EH (cell line): ENCODE measurements at regions not wholly inside any gene's neighbourhood (a gene's known extent, or its start where the extent isn't known, plus 50 kb on each side); places are given as distances from the start of the nearest gene placed in this dataset.
A peak's percentile ranks its signal among the peaks of the same experiment; 100 is the strongest.

Experiments used
- DNase-seq: peaks from one replicate; pipeline ENCODE4 v3.0.0-alpha.2; 2015; ENCODE audit warnings: low read depth

DNA sequence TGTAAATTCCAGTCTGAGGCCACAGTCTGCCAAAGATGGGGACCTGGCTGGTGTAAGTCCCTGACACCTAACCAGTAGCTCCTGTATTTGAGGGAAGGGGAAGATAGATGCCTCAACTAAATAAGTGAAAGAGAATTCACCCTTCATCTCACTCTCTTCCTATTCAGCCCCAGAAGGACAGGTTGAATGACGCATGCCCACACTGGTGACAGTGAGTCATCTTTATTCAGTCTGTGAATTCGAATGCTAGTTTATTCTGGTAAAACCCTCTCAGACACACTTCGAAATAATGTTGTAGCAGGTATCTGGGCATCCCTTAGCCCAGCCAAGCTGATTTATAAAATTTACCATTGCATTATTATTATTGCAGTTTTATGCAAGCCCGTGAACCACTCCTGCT lies 617.0 kb upstream of the PRMT6 start:
- DNase-seq, result no peak

DNA sequence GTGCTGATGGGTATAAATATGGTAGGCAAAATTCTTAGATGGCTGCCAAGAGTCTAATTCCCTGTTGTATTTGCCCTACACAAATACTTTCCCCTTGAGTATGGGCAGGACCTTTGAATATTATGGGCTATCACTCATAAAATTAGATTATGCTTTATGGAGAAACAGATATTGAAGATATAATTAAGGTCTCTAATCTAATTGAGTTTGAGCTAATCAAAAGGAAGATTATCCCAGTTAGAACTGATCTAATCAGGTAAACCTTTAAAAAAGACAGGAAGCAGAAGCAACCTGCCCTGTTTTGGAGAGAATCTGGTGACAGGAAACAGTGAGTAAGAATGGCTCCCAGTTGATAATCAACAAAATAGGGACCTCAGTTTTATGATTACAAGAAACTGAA lies 609.0 kb upstream of the PRMT6 start:
- no peak for DNase-seq

DNA sequence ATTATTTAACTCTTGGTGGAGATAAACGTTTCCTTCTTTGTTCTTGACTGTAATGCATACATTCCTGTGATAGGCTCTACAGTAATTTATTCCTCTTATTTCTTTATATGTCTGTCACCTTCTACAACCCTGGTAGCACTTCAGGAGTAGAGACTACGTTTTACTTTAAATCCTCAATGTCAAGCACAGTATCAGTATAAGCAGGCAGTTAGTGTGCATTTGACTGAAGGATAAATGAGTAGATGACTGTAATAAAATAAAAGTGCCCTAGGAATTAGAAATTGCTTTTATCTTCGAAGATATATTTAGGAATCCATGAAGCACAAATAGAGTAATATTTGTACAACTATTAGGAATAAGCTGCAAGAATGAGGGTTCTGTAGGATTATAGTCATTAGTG lies 599.6 kb upstream of the PRMT6 start:
- no peak for DNase-seq

DNA sequence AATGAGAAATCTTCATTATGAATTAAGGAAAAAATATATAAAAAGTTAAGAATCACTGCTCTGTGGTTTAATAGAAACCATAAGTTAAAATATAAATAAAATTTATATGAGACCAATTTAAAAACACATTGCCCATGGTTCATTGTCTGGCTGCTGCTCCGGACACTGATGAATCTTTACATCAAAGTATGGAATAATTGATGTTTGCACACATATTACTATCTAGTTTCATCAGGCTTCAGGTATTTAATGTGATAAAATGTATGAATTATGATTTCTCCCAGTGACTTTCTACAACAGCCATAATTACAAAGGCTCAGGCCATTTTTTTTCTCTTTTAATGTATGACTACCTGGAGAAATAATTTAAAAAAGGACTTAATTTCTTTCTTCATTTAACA lies 599.1 kb upstream of the PRMT6 start:
- DNase-seq, result no peak

DNA sequence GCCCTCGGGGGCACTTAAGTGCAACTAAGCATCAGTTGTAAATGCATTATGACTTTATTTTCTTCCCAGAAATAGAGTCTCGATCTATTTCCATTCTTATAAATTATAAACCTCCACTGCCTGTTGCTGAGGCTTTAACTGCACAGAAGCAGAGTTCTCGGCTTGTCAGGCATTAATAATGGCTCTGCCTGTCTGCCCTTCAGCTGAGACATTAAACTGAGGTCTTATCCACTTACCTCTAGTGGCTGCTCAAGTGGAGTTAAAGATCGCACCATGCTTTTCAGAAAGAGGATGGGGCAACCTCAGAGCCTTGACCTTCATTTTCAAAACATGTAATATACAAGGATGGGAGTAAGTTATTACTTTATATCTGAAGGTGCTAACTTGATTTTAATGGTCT lies 597.6 kb upstream of the PRMT6 start:
- no peak for DNase-seq

DNA sequence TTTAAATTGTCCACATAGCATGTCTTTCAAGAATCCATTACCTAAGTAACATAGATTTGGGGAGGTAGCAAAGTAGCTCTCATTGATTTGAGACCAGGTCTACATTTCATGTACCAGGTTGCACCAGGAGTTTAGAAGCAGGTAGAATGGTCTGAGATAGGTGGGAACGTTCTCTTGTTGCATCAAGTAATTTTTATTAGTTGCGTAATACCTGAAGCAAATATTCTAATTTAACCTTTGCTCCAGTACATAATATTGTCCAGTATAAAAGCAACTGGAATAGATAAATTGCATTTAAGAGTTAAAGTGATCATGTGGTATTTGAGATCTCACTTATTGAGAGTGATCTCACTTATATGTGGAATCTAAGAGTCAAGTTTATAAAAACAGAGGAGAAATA lies 597.1 kb upstream of the PRMT6 start:
- DNase-seq, result no peak

DNA sequence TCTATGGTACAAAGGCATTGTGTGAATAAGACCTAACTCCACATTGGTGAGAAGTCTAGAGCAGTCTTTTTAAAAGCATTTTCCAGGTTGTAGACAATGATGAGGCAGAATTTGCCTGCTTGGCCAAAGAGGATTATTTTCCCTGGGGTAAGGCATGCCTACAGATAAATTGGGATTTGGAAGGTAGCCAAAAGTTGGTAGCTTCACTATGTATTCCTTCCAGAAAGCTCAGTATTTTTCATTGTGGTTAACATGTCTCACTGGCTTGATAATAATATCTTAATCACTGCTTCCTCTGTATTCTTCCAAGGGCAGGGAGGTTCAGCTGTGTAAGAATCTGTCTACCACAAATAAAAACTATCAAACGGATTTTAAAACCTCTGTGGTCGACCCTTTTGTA lies 590.8 kb upstream of the PRMT6 start:
- DNase-seq, result no peak

DNA sequence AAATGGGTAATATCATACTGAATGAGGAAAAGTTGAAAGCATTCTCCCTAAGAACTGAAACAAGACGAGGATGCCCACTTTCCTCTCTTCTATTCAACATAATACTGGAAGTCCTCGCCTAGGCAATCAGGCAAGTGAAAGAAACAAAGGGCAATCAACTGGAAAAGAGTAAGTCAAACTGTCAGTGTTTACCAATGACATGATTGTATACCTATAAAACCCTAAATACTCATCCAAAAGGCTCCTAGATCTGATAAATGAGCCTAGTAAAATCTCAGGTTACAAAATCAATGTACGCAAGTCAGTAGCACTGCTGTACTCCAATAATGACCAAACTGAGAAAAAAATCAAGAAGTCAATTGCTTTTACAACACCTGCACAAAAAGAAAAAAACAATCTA lies 575.8 kb upstream of the PRMT6 start:
- DNase-seq, result no peak

DNA sequence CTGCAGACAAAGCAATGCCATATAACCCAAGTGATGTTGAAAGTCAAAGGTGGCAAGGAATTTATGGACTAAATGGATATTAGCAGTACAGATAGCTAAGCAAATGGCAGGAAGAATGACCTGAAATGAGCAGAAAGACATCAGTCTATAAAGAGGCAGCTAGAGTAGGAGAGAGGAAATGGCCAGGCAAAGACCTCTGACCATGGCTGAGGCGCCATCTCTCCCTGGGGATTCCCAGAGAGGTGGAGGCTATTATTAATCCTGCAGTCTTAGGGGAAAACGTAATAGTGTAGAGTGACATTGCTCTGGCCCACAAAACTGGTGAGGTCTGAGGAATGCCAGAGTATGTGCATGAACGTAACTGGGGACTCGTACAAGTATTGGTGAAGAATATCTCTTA lies 563.6 kb upstream of the PRMT6 start:
- DNase-seq, result no peak

DNA sequence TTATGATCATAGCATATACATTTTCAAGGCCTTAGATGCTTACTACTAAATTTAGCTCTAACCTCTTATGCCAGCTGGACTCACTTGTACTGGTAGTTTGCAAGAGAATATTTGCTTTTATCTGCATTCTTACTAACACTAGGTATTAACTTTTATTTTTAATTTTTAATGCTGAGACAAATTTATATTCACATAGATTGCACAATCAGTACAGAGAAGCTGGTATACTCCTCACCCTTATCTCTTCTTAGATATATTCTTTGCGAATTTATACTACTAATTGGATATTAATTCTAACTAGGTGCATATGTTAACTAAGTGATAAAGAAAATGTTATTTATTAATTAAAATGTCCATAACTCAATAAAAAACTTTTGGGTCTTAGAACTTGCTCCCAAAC lies 561.8 kb upstream of the PRMT6 start:
- no peak for DNase-seq

DNA sequence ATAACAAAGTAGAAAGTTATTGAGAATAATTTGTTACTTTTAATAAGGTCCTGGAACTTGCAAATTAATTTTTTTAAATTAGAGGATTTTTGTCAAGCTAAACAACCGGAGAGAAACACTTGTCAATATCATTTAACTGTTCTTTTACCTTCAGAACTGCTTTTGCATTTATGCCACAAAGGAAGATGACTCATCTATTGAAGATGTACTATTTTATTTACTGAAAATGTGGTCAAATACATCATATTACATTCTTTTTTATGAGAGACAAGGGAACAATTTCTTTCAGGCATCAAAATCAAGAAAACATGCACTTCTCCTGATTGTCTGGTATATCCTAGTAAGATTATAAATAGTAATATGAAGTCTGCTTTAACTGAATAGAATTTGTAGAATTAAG lies 558.2 kb upstream of the PRMT6 start:
- DNase-seq, result no peak

DNA sequence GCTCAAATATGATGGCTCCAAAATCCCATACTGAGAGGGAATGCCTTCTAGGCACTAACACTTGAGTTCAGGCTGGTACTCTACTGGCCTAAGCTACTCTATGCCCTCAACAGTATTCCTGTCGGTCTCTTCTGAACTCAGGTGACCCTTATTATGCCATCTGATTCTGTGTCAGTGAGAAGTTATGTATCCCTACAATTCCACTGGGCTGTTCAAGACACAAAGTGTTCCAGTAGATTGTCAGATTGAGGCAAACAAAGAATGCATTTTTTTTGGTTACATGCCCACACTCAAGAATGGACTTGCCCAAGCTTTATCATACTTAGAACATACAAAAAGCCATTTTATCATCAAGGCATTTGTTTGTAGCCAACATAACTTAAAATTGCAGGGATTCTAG lies 553.8 kb upstream of the PRMT6 start:
- DNase-seq, result no peak

DNA sequence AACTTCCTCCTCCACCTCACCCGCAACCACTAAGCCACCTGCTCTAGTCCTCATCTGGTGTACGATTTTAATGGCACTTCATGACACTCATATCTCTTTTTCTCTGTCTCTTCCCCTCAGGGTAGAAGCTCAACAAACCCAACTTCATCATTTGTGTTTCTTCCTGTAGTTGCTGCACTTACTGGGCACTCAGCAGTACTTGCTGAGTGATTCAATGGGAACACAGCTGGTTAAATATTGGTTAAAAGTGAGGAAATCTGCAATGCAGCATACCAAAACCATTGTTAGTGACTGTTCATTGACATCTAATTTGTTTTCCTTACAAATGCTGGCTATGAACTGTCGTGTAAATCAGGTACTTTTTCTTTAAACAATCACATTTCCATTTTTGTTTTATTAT lies 541.1 kb upstream of the PRMT6 start:
- DNase-seq, result no peak

DNA sequence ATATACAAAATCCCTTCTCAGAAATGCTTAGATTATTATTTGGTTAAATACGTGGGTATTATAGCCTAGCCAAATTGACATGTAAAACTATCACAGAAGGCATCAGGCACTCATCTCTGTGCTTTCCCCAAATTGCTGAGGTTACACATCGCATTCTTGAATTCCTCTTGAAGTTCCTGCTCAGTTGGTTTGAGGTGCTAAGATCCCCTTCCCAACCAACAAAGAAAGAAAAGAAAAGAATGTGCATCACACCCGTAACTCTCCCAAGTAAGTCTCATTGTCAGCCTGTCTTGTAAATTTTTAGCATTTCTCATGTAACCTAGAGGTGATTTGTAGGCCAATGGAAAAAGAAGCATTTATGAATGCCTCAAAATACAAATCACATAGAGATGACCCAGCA lies 539.2 kb upstream of the PRMT6 start:
- no peak for DNase-seq

DNA sequence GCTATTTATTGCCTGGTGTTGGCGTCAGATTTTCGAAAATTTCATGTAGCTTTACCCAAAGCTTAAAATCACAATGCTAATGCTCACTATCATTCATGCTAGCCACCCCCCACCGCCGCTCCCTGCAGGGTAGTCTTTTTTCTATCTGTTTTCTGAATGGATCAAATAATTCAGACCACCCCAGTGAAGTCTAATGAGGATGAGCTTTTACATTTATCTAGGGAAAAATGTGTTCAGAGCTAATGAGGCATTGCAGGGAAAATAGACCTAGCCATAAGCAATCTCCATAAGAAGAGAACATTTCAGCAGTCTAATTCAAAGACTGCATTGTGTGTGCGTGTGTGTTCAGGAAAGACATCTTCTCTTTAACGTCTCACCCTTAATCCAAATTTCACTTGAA lies 533.0 kb upstream of the PRMT6 start:
- DNase-seq, result no peak

DNA sequence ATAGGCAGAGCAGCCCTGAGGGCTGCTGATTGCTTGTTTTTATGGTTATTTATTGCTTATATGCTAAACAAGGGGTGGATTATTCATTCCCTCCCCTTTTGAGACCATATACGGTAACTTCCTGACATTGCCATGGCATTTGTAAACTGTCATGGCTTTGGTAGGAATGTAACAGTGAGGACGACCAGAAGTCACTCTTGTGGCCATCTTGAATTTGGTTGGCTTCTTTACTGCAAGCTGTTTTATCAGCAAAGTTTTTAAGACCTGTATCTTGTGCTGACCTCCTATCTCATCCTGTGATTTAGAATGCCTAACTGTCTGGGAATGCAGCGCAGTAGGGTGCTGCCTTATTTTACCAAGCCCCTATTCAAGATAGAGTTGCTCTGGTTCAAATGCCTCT lies 531.8 kb upstream of the PRMT6 start:
- no peak for DNase-seq

DNA sequence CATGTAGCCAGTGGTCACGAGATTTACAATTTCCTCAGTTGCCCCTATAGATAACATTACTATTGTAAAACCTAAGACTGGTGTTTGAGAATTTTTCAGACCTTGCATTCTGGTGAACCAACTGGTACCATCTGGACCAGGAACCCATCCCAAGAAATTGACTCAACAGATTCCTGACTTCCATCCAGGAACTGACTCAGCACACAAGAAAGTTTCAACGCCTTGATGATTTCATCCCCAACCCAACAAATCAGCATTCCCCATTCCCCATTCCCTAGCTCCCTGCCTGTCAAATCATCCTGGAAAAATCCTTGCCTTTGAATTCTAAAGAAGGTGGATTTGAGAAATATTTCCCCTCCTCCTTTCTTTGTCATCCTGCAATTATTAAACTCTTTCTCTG lies 529.8 kb upstream of the PRMT6 start:
- DNase-seq, result peak; percentile 50

DNA sequence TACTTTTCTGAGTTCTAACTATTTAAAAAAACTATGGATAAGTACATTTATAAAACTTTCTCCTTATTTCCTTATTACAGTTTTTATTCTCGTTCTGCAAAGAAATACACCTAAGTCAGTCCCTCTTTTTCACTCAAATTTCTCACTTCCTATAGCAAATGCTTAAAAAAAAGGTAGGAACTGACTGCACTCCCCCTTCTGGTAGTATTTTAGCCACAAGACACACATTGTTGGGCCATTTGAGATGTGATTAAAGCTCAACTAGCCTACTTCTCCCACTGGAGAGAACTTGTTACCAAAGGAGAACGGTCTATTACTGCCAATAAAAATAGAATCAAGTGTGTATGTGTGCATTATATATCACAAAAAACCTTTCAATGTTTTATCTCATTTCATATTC lies 521.9 kb upstream of the PRMT6 start:
- DNase-seq, result no peak

DNA sequence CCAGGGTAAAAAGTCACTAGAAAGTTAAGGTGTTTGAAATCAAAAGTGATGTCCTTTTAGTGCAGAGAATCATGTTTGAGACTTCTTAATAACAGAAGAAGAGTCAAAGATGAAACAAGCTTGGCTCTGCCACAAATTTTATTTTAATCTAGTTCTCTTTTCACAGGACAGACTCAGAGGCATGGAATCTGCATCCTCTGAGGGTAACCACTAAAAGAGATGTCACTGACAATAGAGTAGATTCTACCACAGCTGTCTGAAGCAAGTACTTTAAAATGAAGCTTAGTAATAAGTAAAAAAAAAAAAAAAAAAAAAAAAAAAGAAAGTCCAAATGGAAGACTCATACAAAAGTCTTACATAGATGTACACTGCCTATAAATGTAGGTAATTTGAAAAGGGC lies 519.7 kb upstream of the PRMT6 start:
- peak; percentile 38 for DNase-seq

DNA sequence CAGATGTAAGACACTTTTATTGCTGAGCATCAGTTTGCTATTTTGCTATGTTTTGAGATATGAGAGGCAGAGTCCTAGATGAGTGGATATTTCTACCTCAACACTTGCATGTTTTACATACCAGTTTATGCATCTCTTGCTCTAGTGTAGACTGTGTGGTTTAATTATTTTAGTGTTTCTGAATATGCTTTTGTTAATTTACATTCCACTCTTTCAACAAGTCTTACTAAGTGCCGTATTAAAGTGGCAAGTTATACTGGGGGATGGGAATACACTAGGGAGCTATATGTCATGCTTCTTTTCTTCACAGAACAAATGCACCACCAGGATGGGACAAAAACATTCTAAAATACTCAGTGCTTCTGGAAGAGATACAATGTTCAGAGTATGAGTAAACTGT lies 507.7 kb upstream of the PRMT6 start:
- DNase-seq, result no peak

DNA sequence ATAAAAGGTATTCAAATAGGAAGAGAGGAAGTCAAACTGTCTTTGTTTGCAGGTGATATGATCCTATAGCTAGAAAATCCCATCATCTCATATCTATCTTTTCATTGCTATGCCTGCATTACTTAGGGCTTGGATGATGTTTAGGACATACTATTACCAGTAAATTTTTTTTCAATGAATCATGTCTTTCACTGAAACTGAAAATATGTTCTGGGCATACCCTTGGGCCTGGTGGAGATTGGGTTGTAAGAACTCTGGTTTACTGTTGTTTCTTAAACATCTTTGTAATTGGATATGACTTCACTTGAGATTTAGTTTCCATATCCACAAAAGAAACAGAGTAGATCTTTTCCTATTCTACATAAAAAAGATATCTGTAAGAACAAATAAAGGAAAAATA lies 502.2 kb upstream of the PRMT6 start:
- DNase-seq, result no peak

DNA sequence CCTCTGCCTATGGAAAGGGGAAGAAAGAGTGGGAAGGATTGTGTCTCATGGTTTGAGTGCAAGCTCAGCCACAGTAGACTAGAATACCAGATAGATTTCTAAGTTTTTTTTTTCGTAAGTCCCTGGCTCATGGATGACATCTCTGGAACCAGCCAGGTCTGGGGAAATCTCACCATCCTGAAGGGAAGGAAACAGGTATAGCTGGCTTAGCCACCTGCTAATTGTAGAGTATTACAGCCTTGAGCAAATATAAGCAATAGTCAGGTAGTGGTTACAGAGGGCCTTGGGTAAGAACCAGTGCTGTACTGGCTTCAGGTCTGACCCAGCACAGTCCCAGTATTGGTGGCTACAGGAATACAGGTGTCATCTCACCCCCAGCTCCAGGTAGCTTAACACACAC lies 500.9 kb upstream of the PRMT6 start:
- no peak for DNase-seq

DNA sequence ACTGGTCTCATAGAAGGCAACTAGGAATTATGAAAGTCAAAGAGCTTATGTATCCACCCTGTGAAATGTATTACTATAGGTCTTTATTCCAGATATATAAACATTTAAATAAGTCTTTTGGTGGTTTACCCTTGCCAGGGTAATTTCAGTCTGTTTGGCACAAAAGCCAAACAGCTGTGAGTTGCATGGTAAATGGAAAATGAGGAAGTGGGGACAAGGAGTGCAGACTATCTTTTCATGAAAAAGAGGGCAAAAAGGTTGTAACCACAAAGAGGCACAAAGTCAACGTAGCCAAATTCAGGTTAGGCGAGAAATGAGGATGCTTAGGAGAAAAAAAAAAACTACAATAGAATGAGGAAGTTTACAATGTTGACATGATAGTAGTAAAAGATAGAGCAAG lies 492.3 kb upstream of the PRMT6 start:
- DNase-seq, result no peak

DNA sequence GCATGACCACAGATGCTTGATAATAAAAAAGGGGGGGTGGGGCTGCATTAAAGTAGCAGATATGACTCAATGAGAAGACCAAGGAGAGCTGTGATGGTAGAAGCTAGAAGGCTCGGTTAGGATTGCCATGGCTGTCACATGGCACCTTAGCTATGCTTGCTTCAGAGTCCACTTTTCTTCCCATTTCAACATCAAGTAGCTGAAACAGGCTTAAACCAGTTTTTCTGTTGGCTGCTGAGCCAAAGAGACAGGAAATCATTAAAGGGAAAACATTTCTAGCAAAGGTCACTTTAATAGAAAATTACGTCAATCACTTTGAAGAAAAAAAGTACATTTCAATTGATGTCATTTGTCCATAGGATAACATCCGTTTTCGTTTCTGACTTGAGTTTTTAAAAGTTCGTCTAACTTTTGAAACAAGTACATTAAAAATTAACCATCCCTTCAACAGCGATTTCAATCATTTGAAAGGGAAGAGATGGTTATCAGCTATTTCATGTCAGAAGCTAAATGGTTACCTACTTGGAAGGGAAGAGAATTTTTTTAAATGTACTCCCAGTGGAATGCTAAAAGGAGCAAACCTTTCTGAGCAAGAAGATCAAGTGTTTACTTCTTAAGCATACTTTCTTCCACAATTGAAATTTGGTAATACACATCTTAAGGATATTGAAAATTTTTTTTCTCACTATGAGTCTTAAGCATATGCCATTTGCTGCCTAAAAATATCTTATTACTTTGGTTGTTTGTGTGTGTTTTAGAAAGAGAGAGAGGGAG lies 488.1 kb upstream of the PRMT6 start:
- no peak for DNase-seq

DNA sequence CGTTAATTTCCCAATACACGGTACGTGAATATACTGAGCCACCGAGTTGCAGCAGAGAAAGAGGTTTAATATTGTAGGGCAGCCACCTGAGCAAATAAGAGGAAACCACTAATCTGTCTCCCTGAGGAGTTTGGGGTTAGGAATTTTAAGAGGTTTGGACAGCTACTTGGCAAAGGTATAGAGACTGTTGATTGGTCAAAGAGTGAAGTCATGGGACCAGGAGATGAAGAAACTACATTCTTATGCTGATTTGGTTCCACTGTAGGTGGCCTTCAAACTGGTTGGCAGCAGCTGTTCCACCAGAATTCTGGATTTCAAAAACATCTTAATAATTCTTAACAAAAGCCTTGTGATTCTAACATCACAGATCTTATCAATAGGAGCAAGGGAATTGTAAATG lies 485.4 kb upstream of the PRMT6 start:
- DNase-seq, result no peak
